B cell (primary cell): ENCODE measurements at regions not wholly inside any gene's neighbourhood (a gene's known extent, or its start where the extent isn't known, plus 50 kb on each side); places are given as distances from the start of the nearest gene placed in this dataset.
"Not testable (repeated sequence)": the region's sequence is repeated elsewhere in the genome, so short reads cannot be mapped to it uniquely, and the experiment has no call there.

Experiments used
- ATAC-seq: fragments of 200-7000 bp; cut with Tn5 transposase; one replicate; pipeline ENCODE4 v1.10.0; 2021; ENCODE audit warnings: low read depth, mild to moderate bottlenecking, moderate number of reproducible peaks, moderate library complexity
- CTCF ChIA-PET: fragments of 350-600 bp; sonication (Branson Sonifier 250); formaldehyde crosslinking; loops from one replicate; lab custom pipeline; 2021; ENCODE audit warnings: antibody characterized with exemption, inconsistent platforms; lab: Charles Lee
- POLR2A ChIA-PET: fragments of 350-600 bp; sonication (Branson Sonifier 250); formaldehyde crosslinking; loops from one replicate; lab custom pipeline; 2021; ENCODE audit warnings: antibody characterized with exemption; lab: Charles Lee
- DNase-seq: peaks from one replicate; pipeline ENCODE4 v3.0.0; 2013
- H2AFZ ChIP-seq: 2 replicates; pipeline ENCODE4 v1.6.1; 2012; ENCODE audit warnings: mild to moderate bottlenecking, low read depth, low read length; ENCODE audit not compliant: insufficient read depth, poor library complexity, severe bottlenecking
- H3K27ac ChIP-seq, 2 donors: 1 replicate in 1 of 2; 2 replicates in 1 of 2; pipeline ENCODE4 v1.5.1; 2012 to 2013; ENCODE audit warnings: low read length in 2 of 2, mild to moderate bottlenecking in 2 of 2, moderate library complexity in 1 of 2
- H3K27me3 ChIP-seq, 4 experiments: fragments of 200-600 bp in 1 of 4; sonication (generic) in 1 of 4; replicated peaks in 1 of 4; 1 replicate in 2 of 4; 2 replicates in 2 of 4; pipeline versions ENCODE4 v1.6.1 to v1.7.0; 2013 to 2016; ENCODE audit warnings: low read length in 3 of 4, mild to moderate bottlenecking in 2 of 4, mixed read lengths in 1 of 4, moderate library complexity in 1 of 4; ENCODE audit not compliant: insufficient read depth in 4 of 4, control insufficient read depth in 3 of 4; ENCODE audit errors: control extremely low read depth in 1 of 4
- H3K36me3 ChIP-seq, 2 experiments: replicated peaks in 1 of 2; 1 replicate in 1 of 2; 2 replicates in 1 of 2; pipeline versions ENCODE4 v1.6.1 to v1.7.1; 2013; ENCODE audit warnings: low read length in 1 of 2; ENCODE audit not compliant: insufficient read depth in 2 of 2, control insufficient read depth in 1 of 2; ENCODE audit errors: control extremely low read depth in 1 of 2, extremely low read depth in 1 of 2
- H3K4me1 ChIP-seq, 2 donors: fragments of 200-600 bp in 1 of 2; sonication (generic) in 1 of 2; 1 replicate in 1 of 2; 2 replicates in 1 of 2; pipeline versions ENCODE4 v1.5.1 to v1.6.1; 2013 to 2017; ENCODE audit warnings: low read length in 2 of 2; ENCODE audit not compliant: control insufficient read depth in 2 of 2, insufficient read depth in 2 of 2
- H3K4me2 ChIP-seq: replicated peaks from 2 replicates; pipeline ENCODE3; 2012; ENCODE audit warnings: mild to moderate bottlenecking, low read depth, low read length; ENCODE audit not compliant: poor library complexity, severe bottlenecking
- H3K4me3 ChIP-seq, 5 experiments: fragments of 200-600 bp in 1 of 5; sonication (generic) in 1 of 5; 1 replicate in 3 of 5; 2 replicates in 2 of 5; pipeline versions ENCODE4 v1.5.1 to v1.7.0; 2011 to 2016; ENCODE audit warnings: low read length in 4 of 5, mild to moderate bottlenecking in 4 of 5, low read depth in 2 of 5, control low read depth in 1 of 5, moderate library complexity in 1 of 5; ENCODE audit not compliant: insufficient read depth in 1 of 5; ENCODE audit errors: control extremely low read depth in 1 of 5, extremely low read depth in 1 of 5
- H3K79me2 ChIP-seq: fragments of 200-600 bp; sonication (generic); one replicate; pipeline ENCODE4 v1.6.0; 2016; ENCODE audit warnings: low read length; ENCODE audit not compliant: control insufficient read depth, insufficient read depth
- H3K9ac ChIP-seq: fragments of 200-600 bp; sonication (generic); 2 replicates; pipeline ENCODE4 v1.6.1; 2017; ENCODE audit warnings: mild to moderate bottlenecking, low read length, moderate library complexity
- H3K9me3 ChIP-seq, 3 donors: one replicate each; pipeline versions ENCODE4 v1.6.1 to v1.7.1; 2013; ENCODE audit warnings: low read length in 2 of 3; ENCODE audit not compliant: control insufficient read depth in 2 of 3, insufficient read depth in 1 of 3; ENCODE audit errors: control extremely low read depth in 1 of 3
- H4K20me1 ChIP-seq: 2 replicates; pipeline ENCODE4 v1.6.0; 2012; ENCODE audit warnings: mild to moderate bottlenecking, low read length; ENCODE audit not compliant: insufficient read depth, control insufficient read depth, poor library complexity, severe bottlenecking
- H3K27ac Mint-ChIP-seq: one replicate; pipeline ENCODE4 v1.8.0; 2021; ENCODE audit warnings: mixed read lengths
- H3K27me3 Mint-ChIP-seq: one replicate; pipeline ENCODE4 v1.8.0; 2021; ENCODE audit warnings: mixed read lengths
- H3K4me1 Mint-ChIP-seq: one replicate; pipeline ENCODE4 v1.8.0; 2021; ENCODE audit warnings: mixed read lengths
- H3K4me3 Mint-ChIP-seq: one replicate; pipeline ENCODE4 v1.8.0; 2021; ENCODE audit warnings: mixed read lengths
- H3K9me3 Mint-ChIP-seq: one replicate; pipeline ENCODE4 v1.8.0; 2022; ENCODE audit warnings: mixed read lengths; ENCODE audit not compliant: insufficient read depth
- CTCF ChIP-seq: fragments of 200-600 bp; IDR thresholded peaks from one replicate; pipeline ENCODE4 v1.8.0; 2022; ENCODE audit warnings: antibody characterized with exemption, mild to moderate bottlenecking
- EZH2 ChIP-seq: IDR thresholded peaks from 2 replicates; pipeline ENCODE4 v1.6.1; 2012; ENCODE audit warnings: borderline replicate concordance, low read depth, mild to moderate bottlenecking, moderate library complexity, low read length; ENCODE audit not compliant: insufficient read depth, poor library complexity, severe bottlenecking
- WGBS: methylation state at CpG from one replicate; pipeline ENCODE4 v1.1.5; 2013; ENCODE audit warnings: missing lambda C conversion rate; ENCODE audit not compliant: insufficient coverage; 5-methylcytosine and 5-hydroxymethylcytosine counted together
- intact Hi-C: fragments of 100-400 bp; cut with micrococcal nuclease; formaldehyde crosslinking; loops from one replicate; pipeline ENCODE4 v1.10.0; 2022

DNA sequence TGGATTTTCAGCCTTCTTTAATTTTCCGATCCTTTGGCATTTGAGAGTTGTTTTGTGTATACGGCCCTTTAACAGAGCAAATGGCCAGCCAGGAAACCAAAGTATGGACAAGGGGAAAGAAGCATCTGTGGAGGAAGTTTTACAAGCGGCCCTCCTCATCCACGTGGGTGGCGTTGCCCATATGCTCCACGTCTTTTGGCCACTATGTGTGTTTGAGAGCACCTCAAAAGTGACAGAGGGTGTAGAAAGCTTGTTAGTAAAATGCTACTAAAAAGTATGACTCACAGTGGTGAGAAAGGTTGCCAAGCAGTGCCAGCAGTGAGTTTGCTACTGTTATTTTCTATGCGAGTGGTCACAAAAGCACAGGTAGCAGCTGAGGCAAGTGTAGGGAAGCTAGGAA, 451.8 kb upstream of the NPAP1 start:
- Histone ChIP-seq H3K4me2 (no peak overlapping the region), H3K79me2 (no peaks in the 10 kb centered on the region), H3K4me1 (no peaks in the 10 kb centered on the region), H3K9ac (no peak overlapping the region), H3K27me3 (no peaks in the 10 kb centered on the region), H2AFZ (no peak overlapping the region), H3K9me3 (peaks cover 0 to under 1% (median 0%) of the 10 kb centered on the region in 3 donors), H3K27ac (no peak overlapping the region), H4K20me1 (no peaks in the 10 kb centered on the region), H3K4me3 (no peak overlapping the region), H3K36me3 (no peaks in the 10 kb centered on the region)
- DNase-seq (no peak), ATAC-seq (no peak)
- Mint-ChIP-seq H3K9me3 (no peaks in the 10 kb centered on the region), H3K27ac (no peak overlapping the region), H3K4me3 (no peak overlapping the region), H3K27me3 (no peaks in the 10 kb centered on the region), H3K4me1 (no peaks in the 10 kb centered on the region)
- 86% methylated on average over 7 of the region's 7 CpGs for WGBS
- intact Hi-C loops = no loop called here
- POLR2A ChIA-PET = no interaction called here
- TF ChIP-seq EZH2 = no peak
- no peak for TF ChIP-seq CTCF
- CTCF ChIA-PET = no interaction called here

- Histone ChIP-seq H3K4me1 (no peaks in the 10 kb centered on the region), H3K36me3 (no peaks in the 10 kb centered on the region), H2AFZ (no peak overlapping the region), H3K9ac (no peak overlapping the region), H4K20me1 (no peaks in the 10 kb centered on the region), H3K27me3 (no peaks in the 10 kb centered on the region), H3K27ac (no peak overlapping the region), H3K9me3 (peaks cover 0 to 1% (median 0%) of the 10 kb centered on the region in 3 donors), H3K4me2 (no peak overlapping the region), H3K4me3 (no peak overlapping the region), H3K79me2 (no peaks in the 10 kb centered on the region)
- no peak for ATAC-seq
- DNase-seq = no peak
- Mint-ChIP-seq H3K9me3 (peaks cover 2% of the 10 kb centered on the region), H3K27me3 (no peaks in the 10 kb centered on the region), H3K4me3 (no peak overlapping the region), H3K27ac (no peak overlapping the region), H3K4me1 (no peaks in the 10 kb centered on the region)
- POLR2A ChIA-PET = no interaction called here
- intact Hi-C loops = no loop called here
- CTCF ChIA-PET = no interaction called here
- TF ChIP-seq CTCF (no peak), EZH2 (no peak)
- 80% methylated on average over 1 of the region's 1 CpG for WGBS
Measured at GRCh38 chr15:24224161-24224560, 451.4 kb upstream of the NPAP1 start.

DNA sequence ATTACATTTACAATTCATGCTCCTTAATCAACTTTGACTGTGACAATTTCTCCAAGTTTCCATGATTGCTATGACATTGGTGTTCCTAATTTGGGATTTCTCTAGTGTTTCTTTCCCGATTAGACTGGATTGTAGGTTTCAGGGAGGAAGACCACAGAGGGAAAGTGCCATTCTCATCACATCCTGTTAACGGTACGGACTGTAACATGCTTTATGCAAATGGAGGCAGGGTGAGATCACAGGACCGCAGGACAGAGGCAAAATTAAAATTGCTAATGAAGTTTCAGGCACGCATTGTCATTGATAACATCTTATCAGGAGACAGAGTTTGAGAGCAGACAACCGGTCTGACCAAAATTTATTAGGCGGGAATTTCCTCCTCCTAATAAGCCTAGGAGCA, 446.7 kb upstream of the NPAP1 start:
- H3K4me3 Mint-ChIP-seq, H4K20me1 ChIP-seq, H3K36me3 ChIP-seq, H3K9me3 Mint-ChIP-seq, H3K79me2 ChIP-seq, H3K4me3 ChIP-seq, H3K4me1 ChIP-seq, H3K27me3 ChIP-seq, H3K27ac ChIP-seq, ATAC-seq, H2AFZ ChIP-seq, H3K27me3 Mint-ChIP-seq, H3K4me2 ChIP-seq, H3K27ac Mint-ChIP-seq, POLR2A ChIA-PET, H3K9me3 ChIP-seq, CTCF ChIA-PET, H3K9ac ChIP-seq, DNase-seq, intact Hi-C loops, H3K4me1 Mint-ChIP-seq: not testable (repeated sequence)
- 93% methylated on average over 3 of the region's 7 CpGs for WGBS
